AG04450 (cell line): ENCODE measurements at regions not wholly inside any gene's neighbourhood (a gene's known extent, or its start where the extent isn't known, plus 50 kb on each side); places are given as distances from the start of the nearest gene placed in this dataset.
A peak's percentile ranks its signal among the peaks of the same experiment; 100 is the strongest.

ENCODE experiments used
- CTCF ChIA-PET: fragments of 300-600, 350-600 bp; formaldehyde crosslinking; extraction: SDS; loops from one replicate; lab custom pipeline; 2022; ENCODE audit warnings: antibody characterized with exemption, inconsistent platforms; lab: Charles Lee
- POLR2A ChIA-PET: fragments of 350-600 bp; formaldehyde crosslinking; extraction: SDS; loops from one replicate; lab custom pipeline; 2021; ENCODE audit warnings: antibody characterized with exemption, inconsistent platforms; lab: Yijun Ruan, JAX
- DNase-seq: peaks from one replicate; pipeline ENCODE4 v3.0.0-alpha.2; 2011; ENCODE audit warnings: low read depth, low spot score
- H3K27ac ChIP-seq: one replicate; pipeline ENCODE4 v1.5.1; 2012; ENCODE audit warnings: low read depth, low read length, control low read depth
- H3K27me3 ChIP-seq: one replicate; pipeline ENCODE4 v1.6.0; 2012; ENCODE audit warnings: low read length; ENCODE audit not compliant: control insufficient read depth, insufficient read depth
- H3K4me3 ChIP-seq: 2 replicates; pipeline ENCODE4 v1.5.1; 2011; ENCODE audit warnings: mild to moderate bottlenecking, low read depth, low read length, control low read depth
- H3K9me3 ChIP-seq: 2 replicates; pipeline ENCODE4 v1.5.1; 2012; ENCODE audit warnings: low read length; ENCODE audit not compliant: control insufficient read depth, insufficient read depth
- TF ChIP-seq, protein P1 (sequence below): IDR thresholded peaks from 2 replicates; pipeline ENCODE4 v1.5.1; 2011; ENCODE audit warnings: low read depth, low read length, control low read depth, inconsistent platforms

DNA sequence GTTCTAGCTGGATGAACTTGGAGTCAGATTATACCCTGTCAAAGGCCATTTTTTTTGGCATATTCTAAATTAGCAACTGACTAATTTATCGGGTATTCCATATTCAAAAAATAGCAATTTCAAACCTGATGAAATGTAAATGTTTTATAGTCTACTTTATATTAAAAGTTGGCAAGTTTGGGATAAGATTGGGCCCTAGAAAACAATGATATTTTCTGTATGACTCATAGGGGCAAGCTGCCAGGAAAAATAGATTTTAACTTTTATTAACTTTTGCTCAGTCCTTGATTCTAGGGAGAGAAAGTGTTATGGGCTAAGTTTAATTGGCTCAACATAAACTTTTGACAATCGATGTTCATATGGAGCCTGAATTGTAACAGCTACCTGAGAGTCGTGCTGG is 576.9 kb upstream of the B3GALT2 start:
- no peak overlapping the region for H3K27ac ChIP-seq
- POLR2A ChIA-PET = no interaction called here
- TF ChIP-seq, protein P1, sequence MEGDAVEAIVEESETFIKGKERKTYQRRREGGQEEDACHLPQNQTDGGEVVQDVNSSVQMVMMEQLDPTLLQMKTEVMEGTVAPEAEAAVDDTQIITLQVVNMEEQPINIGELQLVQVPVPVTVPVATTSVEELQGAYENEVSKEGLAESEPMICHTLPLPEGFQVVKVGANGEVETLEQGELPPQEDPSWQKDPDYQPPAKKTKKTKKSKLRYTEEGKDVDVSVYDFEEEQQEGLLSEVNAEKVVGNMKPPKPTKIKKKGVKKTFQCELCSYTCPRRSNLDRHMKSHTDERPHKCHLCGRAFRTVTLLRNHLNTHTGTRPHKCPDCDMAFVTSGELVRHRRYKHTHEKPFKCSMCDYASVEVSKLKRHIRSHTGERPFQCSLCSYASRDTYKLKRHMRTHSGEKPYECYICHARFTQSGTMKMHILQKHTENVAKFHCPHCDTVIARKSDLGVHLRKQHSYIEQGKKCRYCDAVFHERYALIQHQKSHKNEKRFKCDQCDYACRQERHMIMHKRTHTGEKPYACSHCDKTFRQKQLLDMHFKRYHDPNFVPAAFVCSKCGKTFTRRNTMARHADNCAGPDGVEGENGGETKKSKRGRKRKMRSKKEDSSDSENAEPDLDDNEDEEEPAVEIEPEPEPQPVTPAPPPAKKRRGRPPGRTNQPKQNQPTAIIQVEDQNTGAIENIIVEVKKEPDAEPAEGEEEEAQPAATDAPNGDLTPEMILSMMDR = no peak
- no peak for DNase-seq
- H3K27me3 ChIP-seq = no peaks in the 10 kb centered on the region
- CTCF ChIA-PET = no interaction called here
- no peaks in the 10 kb centered on the region for H3K9me3 ChIP-seq
- no peak overlapping the region for H3K4me3 ChIP-seq

GRCh38 chr1:193762236-193762635 is 575.8 kb upstream of the B3GALT2 start:
- Histone ChIP-seq H3K27ac (no peak overlapping the region), H3K4me3 (no peak overlapping the region), H3K27me3 (no peaks in the 10 kb centered on the region), H3K9me3 (no peaks in the 10 kb centered on the region)
- TF ChIP-seq, protein P1 = no peak
- DNase-seq = no peak
- ChIA-PET CTCF (no interaction called here), POLR2A (no interaction called here)

DNA sequence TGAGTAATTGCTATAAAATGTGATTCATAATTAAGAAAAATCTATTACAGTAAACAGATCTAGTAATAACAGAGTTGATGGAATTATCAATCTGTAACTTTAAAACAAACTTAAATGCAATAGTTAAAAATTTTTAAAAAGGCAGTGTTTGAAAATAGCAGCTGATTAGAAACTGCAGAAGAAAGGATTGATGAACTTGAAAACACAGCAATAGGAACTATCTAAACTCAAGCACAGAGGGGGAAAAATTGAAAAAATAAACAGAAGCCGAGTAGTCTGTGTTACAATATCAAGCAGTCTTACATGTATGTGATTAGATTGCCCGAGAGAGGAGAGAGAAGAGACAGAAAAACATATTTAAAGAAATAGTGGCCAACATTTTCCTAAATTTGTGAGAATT is 569.0 kb upstream of the B3GALT2 start:
- CTCF ChIA-PET = no interaction called here
- TF ChIP-seq, protein P1 = no peak
- Histone ChIP-seq H3K4me3 (no peak overlapping the region), H3K27me3 (no peaks in the 10 kb centered on the region), H3K27ac (no peak overlapping the region), H3K9me3 (no peaks in the 10 kb centered on the region)
- DNase-seq = no peak
- POLR2A ChIA-PET = no interaction called here

GRCh38 chr1:193754732-193755427 is 568.5 kb upstream of the B3GALT2 start:
- H3K27ac ChIP-seq = no peak overlapping the region
- POLR2A ChIA-PET = no interaction called here

DNA sequence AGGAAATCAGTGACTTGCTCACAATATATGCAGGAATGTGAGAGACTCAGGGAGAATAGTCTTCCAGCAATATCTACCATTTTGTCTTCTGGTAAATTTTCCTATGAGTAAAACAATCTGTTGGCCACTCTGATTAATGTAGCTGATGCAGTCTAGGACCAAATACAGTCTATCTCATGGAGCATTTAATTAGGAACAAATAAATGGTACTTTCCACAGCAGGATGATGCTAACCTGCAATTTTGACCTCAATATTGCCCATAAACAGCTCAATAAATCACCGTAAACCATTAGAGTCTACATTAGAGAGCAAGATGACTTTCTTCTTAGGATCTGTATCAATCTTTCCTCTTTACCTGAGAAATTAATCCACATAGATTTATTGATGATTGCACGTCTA is 567.7 kb upstream of the B3GALT2 start:
- H3K4me3 ChIP-seq = no peak overlapping the region
- CTCF ChIA-PET = interaction anchor here (1.2 kb wide), 1 partner anchor 564 kb away, joined by 3 read pairs; no protein-coding TSS in a partner anchor
- no peak overlapping the region for H3K27ac ChIP-seq
- TF ChIP-seq, protein P1 = no peak
- H3K9me3 ChIP-seq = no peaks in the 10 kb centered on the region
- no peaks in the 10 kb centered on the region for H3K27me3 ChIP-seq
- DNase-seq = no peak
- POLR2A ChIA-PET = no interaction called here

More at GRCh38 chr1:193754732-193755427, 568.5 kb upstream of the B3GALT2 start:
- CTCF ChIA-PET = interaction anchor here (1.2 kb wide), 1 partner anchor 565 kb away, joined by 3 read pairs; no protein-coding TSS in a partner anchor
- no peak for DNase-seq
- Histone ChIP-seq H3K27me3 (no peaks in the 10 kb centered on the region), H3K9me3 (no peaks in the 10 kb centered on the region), H3K4me3 (no peak overlapping the region)
- TF ChIP-seq, protein P1 = peak; percentile 26
